ENCODE measurements at regions not wholly inside any gene's neighbourhood (a gene's known extent, or its start where the extent isn't known, plus 50 kb on each side); places are given as distances from the start of the nearest gene placed in this dataset.

DNA sequence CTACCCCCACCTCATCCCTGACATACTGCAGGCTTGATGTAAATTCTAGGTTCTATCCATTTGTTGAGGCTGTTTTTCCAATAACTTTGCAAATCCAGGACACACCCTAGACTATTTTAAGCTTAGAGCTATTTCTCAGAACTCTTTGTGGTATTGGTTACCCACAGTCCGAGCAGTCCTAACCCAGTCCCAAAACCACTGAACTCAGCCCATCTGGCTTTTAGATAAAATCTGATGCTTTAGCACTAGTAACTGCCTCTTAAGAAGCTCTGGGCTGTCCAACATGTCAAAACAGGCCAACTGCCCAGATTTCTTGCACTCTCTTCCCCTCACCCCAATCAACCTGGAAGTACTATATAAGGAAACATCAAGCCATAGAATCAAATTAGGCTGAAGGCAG, 344.4 kb upstream of the CADM1 start:
- no peak for DNase-seq (ENCODE audit: low spot score)

DNA sequence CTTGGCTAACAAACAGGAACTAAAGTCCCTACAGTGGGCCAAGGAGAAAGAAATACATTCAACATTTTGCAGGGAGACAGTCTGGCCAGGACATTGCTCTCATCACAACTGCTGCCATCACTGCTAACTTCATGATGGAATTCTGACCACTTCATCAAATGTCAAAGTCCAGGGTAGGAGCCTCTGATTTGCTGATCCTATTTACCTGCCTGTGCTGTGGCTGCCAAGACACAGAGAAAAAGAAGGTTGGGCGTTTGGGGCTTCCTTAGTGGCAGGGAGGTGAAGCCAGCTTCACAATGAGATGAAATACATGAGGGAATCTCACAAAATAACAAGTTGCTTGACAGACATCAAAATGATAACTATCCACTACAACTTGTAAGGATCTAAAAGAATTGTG, 343.9 kb upstream of the CADM1 start:
- no peak for DNase-seq (ENCODE audit: low spot score)

- no peak for DNase-seq (ENCODE audit: low spot score)
Observed at GRCh38 chr11:115845872-115846271, 341.7 kb upstream of the CADM1 start.

DNA sequence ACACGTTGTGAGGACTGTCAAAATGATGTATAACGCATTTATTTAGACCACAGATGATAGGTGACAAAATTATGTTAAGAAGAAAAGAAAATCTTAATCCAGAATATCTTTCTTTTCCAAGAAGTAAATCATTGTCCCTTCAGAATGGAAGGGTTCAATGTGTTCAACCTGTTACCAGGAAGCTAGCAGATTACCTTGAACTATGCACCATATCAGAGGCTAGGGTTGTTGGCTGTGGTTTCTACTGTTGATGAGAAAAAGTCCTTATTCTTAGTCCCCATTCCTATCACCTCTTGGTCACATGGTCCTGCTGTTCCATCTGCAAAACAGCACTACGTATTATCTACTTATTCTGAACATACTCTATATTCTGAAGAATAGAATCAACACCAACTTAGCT, 339.5 kb upstream of the CADM1 start:
- DNase-seq (ENCODE audit: low spot score) = no peak

DNA sequence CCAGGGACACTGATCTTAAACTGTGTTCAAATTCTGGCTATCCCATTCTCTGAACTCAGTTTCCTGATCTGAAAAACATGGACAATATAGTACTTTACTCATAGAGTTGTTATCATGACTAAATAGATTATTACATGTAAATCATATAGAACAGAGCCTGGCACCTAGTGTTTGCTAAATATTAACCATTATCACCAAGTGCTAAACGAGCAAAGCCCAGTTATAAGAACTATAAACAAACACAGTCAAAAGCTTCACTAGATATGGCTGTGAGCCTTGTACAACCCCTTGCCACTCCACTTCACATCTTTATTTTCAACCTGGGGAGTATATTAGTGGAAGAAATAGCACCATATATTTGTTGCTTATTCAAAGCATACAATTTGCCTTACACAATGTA, 338.9 kb upstream of the CADM1 start:
- DNase-seq (ENCODE audit: low spot score) = no peak

GRCh38 chr11:115820026-115820425, 315.8 kb upstream of the CADM1 start:
- no peak for DNase-seq (ENCODE audit: low spot score)

DNA sequence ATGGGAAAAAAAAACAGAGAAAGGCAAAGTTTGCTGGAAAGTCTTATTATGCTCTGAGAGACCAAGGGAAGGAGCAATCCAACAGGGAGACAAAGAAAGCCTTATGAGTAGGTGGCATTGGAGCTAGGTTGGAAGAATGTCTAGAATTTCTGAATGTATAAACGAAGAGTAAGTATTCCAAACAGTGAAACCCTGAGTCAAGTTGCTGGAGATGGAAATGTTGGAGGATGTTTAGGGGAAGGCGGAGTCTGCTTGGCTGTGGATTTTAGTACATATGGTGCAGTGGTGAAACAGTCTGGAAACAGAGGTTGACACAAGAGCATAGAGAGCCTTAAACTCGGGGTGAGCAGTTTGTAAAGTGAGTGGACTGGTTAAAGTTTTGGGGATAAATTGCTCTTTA, 314.8 kb upstream of the CADM1 start:
- no peak for DNase-seq (ENCODE audit: low spot score)

GRCh38 chr11:115817844-115818468, 313.7 kb upstream of the CADM1 start:
- DNase-seq (ENCODE audit: low spot score) = no peak

- DNase-seq (ENCODE audit: low spot score) = no peak
Observed at GRCh38 chr11:115808351-115808940, 304.2 kb upstream of the CADM1 start.

DNA sequence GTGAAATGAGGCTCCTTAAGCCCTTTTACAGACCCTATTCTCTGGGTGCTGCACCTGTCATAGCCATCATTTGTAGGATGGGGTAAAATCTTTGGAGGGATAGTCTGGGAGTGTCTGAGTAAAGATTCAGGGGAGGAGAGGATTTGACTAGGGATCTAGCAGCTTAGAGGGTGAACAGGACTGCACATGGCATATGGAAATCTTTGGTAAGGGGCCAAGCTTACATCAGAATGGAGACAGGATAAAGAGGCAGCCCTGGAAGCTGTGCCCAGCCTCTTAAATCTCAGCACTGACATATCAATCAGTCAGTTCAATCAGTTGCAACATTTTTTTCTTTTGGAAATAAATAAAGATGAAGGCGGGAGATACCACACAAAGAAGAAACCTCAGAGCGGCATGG, 301.8 kb upstream of the CADM1 start:
- DNase-seq (ENCODE audit: low spot score) = no peak

DNA sequence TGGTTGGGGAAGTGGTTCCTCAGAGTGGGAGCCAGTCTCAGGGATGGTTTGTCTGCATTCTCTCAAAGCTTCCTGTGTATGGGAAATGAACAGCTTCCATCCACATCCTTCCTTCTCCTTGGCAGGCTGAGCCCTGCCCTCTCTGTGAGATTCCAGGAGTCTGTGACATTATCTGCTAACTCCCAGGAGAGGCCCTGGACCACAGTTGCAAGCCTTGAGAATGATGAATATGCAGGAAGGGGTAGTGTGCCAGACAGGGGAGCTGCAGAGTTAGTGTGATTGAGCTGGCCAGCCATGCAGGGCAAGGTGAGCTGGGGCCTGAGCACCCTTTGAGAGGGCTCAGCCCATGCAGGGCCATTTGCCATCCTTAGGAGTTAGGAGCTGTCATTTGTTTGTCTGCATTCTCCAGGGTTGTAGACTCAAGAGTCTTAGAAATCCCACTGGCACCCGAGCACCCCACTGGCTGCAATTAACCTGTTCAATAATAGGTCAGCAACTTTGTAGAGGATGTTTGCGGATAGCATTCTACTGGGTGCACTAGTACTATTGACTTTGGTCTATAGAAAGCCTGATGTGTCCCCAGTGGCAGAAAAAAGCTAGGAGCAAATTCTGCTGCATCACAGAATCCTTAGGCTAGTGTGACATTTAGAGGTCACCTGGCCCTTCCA, 299.0 kb upstream of the CADM1 start:
- DNase-seq (ENCODE audit: low spot score) = no peak

DNA sequence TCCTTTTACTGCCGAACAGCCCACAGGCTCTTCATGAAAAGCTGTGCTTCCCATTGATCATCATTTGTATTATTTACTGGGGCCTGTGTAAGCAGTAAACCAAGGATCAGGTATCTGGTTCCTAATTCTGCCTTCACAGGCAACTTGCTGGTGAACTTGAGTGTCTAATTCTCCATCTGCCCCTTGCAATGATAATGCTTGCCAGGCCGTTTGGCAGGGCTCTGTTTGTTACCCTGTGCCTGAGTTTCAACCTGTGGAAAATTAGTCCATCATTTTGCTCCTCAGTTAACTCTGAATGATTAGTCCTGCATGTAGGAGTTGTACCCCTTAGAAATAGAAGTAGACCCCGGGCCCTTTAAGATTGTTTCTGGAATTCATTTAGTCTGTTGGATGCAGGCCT, 298.4 kb upstream of the CADM1 start:
- DNase-seq (ENCODE audit: low spot score) = no peak

DNA sequence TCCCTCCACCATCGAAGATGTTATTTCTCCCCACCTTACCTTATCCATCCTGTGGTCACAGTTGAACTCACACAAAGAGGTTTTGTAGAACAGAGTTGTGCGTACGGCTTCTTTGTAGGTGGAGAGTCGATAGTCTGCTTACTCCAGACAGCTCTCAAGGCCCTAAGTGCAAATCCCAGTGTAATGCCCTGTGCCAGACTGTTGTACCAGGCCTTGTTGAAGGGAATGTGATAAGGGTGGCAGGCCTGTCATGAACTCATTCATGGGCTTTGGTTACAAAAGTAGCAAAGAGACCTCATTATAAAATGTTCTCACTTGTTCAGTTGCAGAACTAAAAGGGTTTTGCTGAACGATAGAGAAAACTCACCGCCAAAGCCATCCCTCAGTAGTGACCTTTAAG, 288.7 kb upstream of the CADM1 start:
- no peak for DNase-seq (ENCODE audit: low spot score)

DNA sequence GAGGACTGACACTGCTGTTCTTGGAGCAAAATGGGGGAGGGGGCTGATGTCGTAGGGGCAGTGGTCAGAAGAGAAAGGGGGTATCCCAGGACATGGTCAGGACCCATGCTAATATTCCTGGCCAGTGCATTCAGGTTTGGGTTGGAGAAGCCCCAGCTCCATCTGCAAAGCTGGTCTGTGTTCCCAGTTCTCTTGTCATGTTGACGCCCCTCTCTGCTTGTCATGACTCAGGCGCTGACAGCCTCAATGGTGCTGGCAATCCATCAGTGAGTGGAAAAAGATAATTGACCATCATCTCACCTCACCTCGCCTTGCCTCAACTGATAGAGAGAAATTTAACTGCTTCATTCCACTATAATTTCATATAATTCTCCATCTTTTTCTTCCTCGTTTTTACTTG, 283.1 kb upstream of the CADM1 start:
- DNase-seq (ENCODE audit: low spot score) = no peak

- no peak for DNase-seq (ENCODE audit: low spot score)
Observed at GRCh38 chr11:115784796-115785521, 280.7 kb upstream of the CADM1 start.

- no peak for DNase-seq (ENCODE audit: low spot score)
Observed at GRCh38 chr11:115780646-115781362, 276.6 kb upstream of the CADM1 start.

GRCh38 chr11:115778928-115779650, 274.9 kb upstream of the CADM1 start:
- DNase-seq (ENCODE audit: low spot score) = no peak

GRCh38 chr11:115776916-115777315, 272.7 kb upstream of the CADM1 start:
- DNase-seq (ENCODE audit: low spot score) = no peak

- no peak for DNase-seq (ENCODE audit: low spot score)
Observed at GRCh38 chr11:115775846-115776245, 271.6 kb upstream of the CADM1 start.

DNA sequence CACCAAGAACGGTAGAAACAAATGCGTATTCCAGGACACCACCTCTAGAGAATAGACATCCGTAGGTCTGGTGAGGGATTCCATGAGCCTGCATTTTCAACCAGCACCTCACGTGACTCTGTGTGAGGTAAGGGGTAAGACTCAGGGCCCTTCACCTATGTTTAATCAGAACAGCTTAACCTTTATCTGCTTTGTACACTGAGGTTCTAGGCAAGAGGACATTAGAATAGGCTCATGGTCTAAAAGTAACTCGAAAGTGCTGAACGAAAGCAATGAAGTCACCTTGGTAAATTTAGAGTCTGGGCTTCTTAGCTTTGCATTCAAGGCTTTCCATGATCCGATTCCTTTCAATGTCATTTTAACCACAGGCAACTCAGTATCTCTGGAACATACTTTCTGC, 270.5 kb upstream of the CADM1 start:
- no peak for DNase-seq (ENCODE audit: low spot score)

GRCh38 chr11:115769891-115770290, 265.7 kb upstream of the CADM1 start:
- DNase-seq (ENCODE audit: low spot score) = no peak

DNA sequence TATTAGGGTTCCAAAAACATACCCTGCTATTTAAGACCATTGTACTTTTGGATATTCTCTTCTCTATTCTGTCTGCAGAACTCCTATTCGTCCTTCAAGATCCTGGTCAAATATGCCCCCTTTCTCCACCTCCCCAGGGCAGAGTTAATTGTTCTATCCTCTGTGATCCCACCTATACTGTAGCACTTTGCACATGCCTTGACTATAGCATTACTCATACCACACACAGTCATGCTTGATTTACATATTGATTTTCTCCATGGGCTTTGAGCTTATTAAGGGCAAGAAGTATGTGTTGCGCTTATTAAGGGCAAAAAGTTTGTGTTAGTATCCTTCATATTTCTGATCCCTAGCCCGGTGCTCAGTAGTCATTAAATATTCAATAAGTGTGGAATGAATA, 263.7 kb upstream of the CADM1 start:
- no peak for DNase-seq (ENCODE audit: low spot score)
